Middle frontal gyrus (tissue), 1 donor: ENCODE measurements at regions not wholly inside any gene's neighbourhood (a gene's known extent, or its start where the extent isn't known, plus 50 kb on each side); places are given as distances from the start of the nearest gene placed in this dataset.
"Not testable (repeated sequence)": the region's sequence is repeated elsewhere in the genome, so short reads cannot be mapped to it uniquely, and the experiment has no call there.

Experiments used
- DNase-seq: peaks from one replicate; pipeline ENCODE4 v3.0.0-alpha.2; 2015; ENCODE audit warnings: low spot score; ENCODE audit errors: extremely low spot score

DNA sequence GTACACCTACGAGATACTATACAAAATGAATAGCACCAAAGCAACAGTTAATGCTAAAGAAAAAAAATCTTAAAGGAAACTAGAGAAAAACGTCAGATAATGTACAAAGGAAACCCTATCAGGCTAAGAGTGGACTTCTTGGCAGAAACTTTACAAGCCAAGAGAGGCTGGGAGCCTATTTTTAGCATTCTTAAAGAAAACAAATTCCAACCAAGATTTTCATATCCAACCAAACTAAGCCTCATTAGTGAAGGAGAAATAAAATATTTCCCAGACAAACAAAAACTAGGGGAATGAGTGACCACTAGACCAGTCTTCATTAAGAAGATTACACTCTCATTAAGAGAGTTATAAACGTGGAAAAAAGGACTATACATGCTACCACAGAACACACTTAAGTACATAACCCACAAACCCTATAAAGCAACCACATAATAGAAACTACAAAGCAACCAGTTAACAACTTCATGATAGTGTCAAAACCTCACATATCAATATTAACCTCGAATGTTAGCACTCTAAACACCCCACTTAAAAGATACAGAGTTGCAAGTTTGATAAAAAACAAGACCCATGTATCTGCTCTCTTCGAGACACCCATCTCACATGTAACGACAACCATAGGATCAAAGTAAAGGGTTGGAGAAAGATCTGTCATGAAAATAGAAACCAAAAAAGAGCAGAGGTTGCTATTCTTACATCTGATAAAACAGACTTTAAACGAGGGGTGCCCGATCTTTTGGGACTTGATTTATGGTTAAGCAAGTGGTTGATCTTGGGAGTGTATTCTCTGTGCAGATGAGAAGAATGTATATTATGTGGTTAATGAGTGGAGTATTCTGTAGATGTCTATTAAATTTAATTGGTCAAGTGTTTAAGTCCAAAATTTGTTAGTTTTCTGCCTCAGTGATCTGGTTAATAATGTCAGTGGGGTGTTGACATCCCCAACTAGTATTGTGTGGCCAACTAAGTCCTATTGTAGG is 1301.4 kb downstream of the PLA2G4A start:
- no peak for DNase-seq

DNA sequence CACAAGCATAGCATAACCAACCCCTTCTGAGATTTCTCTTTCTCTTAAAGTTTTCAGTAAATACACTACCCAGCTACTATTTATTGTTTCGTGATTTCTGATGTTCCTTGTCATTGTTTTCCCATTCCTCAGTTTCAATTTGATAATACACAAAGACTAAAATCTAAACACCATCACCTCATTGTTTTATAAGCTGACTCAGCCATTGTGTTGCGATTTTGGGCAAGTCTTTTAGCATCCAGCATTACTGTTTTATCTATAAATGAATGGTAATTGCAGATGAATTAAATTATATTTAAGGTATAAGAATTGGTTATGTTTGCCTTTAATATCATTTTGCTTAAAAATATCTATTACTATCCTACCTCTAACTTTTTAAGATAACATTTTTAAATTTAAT is 1308.5 kb downstream of the PLA2G4A start:
- no peak for DNase-seq

DNA sequence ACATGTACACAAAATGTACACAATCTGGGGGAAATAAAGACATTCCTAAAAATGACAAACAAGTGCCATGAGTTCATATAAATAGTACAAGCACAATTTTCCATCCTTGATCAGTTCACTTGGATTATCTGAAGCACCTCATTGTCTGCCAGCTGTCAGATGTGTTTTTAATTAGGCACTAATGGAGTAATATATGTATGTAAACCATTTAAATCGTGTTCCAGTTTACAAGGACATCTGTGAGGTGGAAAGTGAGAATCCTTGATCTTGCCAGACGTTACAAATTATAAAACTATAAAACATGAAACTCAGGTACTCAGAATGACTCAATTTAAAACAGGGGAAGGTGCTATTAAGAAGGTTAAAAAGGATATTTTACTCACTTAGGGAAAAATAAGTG is 1312.2 kb downstream of the PLA2G4A start:
- no peak for DNase-seq

DNA sequence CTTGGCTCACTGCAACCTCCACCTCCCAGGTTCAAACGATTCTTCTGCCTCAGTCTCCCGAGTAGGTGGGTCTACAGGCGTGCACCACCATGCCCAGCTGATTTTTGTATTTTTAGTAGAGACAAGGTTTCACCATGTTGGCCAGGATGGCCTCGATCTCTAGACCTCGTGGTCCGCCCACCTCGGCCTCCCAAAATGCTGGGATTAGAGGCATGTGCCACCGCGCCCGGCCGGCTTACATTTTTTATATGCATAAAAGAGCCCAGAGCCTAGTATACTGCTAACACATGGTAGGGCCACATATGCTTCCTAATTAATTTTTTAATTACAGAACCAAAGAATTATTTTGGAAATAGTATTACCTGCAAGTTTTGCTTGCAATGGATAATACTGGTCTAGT is 1325.4 kb downstream of the PLA2G4A start:
- no peak for DNase-seq

DNA sequence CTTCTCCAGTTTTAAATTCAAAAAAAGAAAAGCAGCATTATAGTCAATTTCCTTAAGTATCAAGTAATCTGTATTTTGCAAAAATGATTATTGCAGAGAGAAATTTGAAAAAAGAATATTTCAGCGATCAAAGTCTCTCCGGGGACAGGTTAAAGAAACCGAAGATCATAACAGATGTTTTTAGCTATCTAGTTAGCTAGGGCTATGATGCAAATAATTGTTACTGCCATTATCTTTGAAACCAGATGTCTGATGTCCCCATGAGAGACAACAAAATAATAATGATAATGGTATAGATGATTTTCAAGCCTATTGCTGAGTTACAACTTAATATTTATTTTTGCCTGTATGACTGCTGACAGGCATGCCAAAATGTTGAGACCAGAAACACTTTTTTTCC is 1326.0 kb downstream of the PLA2G4A start:
- no peak for DNase-seq

DNA sequence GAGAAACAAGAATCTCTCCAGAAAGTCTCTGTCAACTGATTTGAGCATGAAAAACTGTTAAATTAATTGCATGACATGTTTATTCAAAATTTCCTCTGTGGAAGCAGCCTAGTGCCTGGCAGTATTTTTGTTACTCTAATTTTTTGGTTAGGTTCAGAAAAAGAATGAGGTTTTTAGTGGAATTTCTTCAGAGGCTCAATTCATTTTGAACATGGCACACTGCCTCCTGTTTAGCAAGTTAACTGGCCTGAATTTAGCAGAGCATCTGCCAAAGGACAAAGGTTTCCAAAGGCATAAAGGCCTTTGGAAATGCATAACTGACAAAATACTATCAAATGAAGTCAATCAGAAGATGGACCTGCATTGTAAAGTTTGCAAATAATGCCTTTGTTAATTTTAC is 1326.5 kb downstream of the PLA2G4A start:
- no peak for DNase-seq

DNA sequence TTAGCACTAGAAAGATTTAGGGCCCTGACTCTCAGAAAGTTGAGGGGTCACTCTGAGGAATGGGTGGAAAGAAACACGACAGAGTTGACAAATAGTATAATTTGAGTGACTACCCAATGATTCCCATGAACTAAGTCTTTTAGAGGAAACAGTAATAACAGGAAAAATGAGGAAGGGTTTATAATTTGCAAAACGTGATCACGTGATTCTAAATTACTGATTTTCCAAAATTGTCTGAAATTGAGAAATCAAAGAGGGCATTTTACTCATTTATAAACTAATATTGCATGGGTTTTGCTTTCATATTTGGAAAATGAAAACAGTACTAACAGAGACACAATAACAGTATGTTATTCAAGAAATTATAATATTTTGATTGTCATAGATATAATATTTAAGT is 1335.7 kb downstream of the PLA2G4A start:
- DNase-seq = no peak

DNA sequence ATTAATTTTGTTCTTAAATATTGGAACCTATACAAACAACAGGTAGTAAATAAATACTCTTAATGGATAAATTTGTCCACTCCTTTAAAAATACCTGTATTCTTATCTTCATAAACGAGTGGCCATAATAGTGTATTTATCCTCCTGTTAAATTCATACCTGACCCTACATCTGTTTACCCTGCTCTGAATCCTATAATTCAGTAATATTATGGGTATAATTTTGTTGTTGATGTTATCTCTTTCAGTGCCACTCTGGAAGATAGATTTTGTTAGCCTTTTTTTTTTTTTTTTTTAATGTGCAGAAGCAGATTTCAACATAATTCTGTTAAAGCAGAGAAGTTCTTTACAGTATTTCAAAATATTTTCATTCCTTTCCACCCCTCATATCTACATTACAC is 1337.9 kb downstream of the PLA2G4A start:
- no peak for DNase-seq

DNA sequence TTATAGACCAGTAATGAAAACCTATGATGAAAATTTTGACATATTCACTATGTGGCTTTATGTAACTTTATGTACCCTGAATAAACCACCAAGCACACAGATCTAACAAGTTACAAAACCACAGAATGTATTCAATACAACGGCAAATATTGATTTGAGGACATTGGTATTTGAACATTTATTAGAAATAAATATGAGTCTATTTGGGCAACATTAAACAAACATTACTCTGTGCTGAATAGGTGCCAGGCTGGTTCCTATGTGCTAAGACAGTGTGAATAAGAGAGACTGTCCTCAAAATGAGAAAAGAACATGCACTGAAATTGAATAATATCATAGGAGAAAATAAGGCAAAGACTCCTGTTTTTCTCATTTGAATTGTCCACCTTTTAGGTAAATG is 1341.2 kb downstream of the PLA2G4A start:
- DNase-seq = no peak

DNA sequence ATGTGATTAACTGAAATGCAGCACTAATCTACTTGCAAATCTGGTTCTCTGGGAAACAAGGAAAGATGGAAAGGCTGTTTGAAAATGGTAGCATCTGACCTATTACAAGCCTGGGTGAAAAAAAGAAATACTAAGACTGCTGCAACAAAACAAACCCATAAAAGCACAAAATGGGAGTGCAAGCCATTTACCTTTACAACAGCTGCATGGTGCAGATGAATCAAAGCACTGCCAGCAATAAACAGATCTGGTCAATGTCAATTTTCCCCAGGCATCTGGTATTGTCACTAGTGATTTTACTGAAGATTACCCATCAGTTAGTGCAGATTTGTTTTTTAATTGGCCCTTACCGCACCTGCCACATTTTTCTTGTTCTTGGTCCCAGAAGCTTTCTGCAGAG is 1341.7 kb downstream of the PLA2G4A start:
- DNase-seq = no peak

DNA sequence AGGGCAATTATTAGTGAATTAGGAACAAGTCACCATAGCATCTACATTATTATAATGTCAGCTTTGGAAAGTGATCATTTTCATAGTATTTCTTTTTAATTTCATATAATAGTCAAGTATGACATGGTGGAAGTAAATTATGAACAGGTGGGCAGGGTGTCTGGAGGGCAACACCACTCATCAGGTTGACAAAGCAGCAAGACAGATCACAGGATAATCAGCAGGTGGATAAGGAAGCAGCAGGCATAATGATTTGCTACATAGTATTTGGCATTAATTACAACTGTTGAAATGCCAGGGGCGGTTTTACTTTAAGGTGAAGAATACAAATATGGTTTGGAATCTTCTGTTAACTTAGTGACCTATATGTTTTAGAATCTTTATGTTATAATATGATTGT is 1342.2 kb downstream of the PLA2G4A start:
- DNase-seq = no peak

DNA sequence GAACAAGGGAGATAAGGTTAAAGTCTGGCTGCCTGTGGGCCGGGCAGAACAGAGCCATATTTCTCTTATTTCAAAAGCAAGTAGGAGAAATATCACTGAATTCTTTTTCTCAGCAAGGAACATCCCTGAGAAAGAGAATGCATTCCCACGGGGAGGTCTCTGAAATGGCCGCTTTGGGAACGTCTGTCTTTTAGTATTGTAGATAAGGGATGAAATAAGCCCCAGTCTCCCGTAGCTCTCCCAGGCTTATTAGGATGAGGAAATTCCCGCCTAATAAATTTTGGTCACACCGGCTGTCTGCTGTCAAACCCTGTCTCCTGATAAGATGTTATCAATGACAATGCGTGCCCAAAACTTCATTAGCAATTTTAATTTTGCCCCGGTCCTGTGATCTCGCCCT is 1353.3 kb downstream of the PLA2G4A start:
- not testable (repeated sequence) for DNase-seq

DNA sequence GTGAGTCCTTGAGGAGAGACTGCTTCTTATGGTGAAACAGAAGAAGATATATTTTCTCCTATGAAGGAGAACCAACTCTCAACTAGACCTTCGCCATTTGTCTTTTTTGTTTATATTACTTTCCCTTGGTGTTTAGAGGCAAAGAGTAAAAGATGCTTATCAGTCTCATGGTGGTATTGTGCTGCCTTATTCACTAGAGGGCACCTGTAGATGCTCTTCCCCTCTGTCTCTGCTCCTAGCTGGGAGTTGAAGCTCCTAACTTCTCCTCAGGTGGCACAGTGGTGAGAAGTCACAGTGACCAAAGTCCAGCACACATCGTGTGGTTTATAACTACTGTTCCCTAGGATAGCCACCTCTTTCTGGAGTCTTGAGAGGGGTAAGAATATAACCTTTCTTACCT is 1359.6 kb downstream of the PLA2G4A start:
- DNase-seq = no peak

DNA sequence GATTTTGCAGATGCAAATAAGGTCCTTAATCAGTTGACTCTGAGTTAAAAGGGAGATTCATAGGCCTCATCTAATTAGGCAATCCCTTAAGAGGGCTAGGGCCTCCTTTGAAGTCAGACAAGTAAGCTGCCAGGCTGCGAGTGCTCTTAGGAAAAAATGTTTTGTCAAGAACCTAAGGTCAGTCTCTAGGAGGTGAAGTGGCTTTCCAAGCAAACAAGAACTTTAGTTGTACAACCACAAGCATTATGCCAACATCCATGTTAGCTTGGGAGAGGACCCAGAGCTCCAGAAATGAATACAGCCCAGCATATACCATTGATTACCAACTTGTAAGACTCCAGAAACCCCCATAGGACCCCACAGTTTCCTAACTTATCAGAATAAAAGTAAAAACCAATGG is 1366.2 kb downstream of the PLA2G4A start:
- no peak for DNase-seq

DNA sequence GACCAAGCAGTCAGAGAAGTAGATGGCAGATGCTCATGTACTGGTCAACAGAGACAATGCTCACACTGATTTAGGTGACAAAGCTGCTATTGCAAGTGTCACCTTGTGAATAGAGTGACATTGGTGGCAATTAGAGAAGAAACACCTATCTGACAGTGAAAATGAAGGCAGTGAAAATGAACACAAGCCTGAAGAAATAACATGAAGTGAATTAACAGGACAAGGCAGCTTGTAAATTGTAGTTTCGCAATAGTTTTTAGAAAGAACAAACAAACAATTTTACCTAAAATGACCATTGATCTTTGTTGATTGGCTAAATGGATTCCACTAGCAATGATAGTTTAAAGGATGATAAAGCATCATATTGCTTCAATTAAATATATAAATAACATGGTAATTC is 1389.5 kb downstream of the PLA2G4A start:
- DNase-seq = no peak

DNA sequence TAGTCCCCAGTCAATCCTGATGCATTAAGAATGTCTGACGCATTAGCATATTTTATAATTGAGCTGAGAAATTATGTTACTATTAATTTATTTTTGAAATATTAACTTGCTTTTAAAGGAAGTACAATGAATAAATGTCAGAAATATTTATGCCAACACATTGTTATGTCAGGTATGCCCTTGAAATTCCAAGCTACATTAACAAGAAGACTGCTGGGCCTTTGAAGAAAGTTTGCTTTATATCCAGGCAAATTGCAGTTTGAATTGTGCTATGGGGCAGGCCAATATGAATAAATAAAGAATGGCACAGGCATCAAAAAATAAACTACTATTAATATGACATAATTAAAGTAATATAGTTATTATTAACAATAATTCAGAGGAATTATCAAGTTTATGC is 1391.3 kb downstream of the PLA2G4A start:
- no peak for DNase-seq

DNA sequence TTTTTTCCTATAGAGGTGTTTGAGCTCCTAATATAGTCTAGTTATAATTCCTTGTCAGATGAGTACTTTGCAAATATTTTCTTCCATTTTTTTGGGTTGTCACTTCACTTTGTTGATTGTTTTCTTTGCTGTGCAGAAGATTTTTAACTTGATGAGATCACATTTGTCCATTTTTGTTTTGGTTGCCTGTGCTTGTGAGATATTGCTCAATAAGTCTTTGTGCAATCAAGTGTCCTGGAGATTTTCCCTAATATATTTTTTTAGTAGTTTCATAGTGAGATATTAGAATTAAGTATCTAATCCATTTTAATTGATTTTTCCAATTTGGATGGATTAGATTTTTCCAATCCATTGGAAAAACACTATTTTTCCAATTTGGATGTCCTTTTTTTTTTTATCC is 1395.5 kb downstream of the PLA2G4A start:
- DNase-seq = no peak

DNA sequence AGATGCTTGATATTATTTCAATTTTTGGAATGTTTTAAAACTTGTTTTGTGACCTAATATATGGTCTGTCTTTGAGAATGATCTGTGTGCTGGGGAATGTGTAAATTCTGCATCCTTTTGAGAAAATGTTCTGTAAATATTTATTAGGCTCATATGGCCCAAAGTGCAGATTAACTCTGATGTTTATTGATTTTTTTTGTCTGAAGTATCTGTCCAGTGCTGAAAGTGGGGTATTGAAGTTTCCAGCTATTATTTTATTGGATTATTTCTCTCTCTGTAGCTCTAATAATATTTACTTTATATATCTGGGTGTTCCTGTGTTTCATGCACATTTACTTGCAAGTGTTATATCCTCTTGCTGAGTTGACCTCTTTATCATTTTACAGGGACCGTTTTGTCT is 1397.2 kb downstream of the PLA2G4A start:
- DNase-seq = no peak

DNA sequence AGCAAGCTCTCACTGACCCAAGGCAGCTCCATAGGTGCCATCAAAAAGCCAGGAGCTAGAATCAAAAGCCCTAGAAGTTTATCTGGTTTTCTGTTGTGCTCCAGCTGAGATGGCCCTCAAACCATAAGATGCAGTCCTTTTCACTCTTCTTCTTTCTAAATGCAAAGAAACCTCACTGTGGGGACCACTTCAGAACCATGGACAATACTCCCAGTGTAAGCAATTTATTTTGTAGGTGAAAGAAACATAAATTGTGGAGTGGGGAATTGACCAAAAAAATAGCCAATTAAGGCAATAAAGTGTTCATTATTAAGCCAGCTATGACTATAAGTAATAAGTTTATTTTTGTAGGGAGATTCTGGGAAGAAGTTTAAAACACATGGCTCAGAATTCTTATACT is 1399.9 kb downstream of the PLA2G4A start:
- DNase-seq = no peak

DNA sequence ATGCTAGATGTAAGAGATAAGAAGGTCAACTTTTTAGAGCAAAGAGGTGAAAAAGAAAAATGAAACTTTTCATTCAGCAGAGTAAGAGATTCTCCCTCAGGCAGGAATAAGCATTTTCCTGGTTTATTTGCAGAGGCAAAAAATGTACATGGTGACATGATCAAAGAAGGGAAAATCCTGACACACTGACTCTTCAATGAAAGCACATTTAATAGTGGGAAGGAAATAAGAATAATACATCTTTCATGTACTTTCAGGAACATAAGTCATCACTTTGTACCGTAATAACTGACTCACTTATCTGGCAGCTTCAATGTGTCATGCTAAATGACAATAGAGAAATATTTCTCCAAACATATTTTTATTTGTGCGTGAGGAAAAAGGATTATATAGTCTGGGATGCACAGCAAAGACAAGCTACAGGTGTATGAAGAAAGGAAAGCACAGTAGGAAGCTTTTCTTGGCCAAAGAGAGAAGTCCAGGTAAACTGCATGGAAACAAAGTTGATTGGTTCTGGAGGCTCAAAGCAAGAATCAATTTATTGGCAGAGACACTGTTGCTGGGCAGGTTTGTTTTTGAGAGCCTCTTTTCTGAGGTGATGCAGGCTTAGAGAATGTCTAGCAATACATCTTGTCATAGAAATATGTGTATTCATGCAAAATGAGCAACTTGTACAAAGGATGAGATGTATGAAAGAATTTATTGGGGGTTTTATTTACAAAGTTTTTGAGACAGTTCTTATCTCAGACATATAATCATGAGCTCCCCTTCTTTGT is 1409.0 kb downstream of the PLA2G4A start:
- DNase-seq = no peak

DNA sequence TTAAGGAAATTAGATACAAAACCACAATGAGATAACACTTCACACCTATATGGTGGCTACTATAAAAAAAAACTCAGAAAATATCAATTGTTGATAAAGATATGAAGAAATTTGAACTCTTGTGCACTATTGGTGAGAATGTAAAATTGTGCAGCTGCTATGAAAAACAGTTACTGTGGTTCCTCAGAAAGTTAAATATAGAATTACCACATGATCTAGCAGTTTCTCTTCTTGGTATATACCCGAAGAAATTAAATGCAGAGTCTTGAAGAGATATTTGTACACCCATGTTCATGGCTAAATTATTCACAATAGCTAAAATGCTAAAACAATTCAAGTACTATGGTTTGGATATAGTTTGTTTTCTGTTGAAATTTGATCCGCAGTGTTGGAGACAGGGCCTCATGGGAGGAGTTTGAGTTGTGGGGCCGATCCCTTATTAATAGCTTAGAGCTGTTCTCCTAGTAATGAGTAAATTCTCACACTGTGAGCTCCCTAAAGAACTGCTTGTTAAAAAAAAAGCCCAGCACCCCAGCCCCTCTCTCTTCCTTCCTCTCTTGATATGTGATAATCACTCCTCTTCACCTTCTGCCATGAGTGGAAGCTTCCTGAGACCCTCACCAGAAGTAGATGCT is 1412.1 kb downstream of the PLA2G4A start:
- DNase-seq = no peak

DNA sequence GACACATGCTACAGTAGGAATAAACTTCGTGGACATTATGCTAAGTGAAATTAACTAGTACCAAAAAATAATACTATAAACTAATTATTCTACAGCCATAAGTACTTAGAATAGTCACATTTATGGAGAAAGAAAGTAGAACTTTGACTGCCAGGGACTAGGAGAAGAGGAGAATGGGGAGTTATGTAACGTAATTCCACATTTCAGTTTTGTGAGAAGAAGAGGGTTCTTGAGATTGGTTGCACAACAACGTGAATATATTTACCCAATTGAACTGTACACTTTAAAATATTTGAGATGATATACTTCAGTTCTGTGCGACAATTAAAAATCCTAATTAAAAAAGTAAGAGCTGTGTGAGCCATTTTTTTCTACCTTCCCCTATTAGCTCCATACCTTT is 1412.9 kb downstream of the PLA2G4A start:
- no peak for DNase-seq
